GM23248 (cell line): ENCODE measurements at regions not wholly inside any gene's neighbourhood (a gene's known extent, or its start where the extent isn't known, plus 50 kb on each side); places are given as distances from the start of the nearest gene placed in this dataset.
A peak's percentile ranks its signal among the peaks of the same experiment; 100 is the strongest.

Source experiments
- DNase-seq: peaks from one replicate; pipeline ENCODE4 v3.0.0-alpha.2; 2015
- H2AFZ ChIP-seq: fragments of 200-600 bp; sonication (generic); 2 replicates; pipeline ENCODE4 v1.6.1; 2016; ENCODE audit warnings: antibody characterized with exemption
- H3F3A ChIP-seq: fragments of 200-600 bp; sonication (generic); 2 replicates; pipeline ENCODE4 v1.6.1; 2016; ENCODE audit warnings: mild to moderate bottlenecking, antibody characterized with exemption, mixed run types; ENCODE audit not compliant: insufficient read depth
- H3K27ac ChIP-seq: fragments of 200-600 bp; sonication (generic); 2 replicates; pipeline ENCODE4 v1.5.1; 2016; ENCODE audit warnings: mild to moderate bottlenecking
- H3K27me3 ChIP-seq: fragments of 200-600 bp; sonication (generic); replicated peaks from 2 replicates; pipeline ENCODE4 v1.6.1; 2016; ENCODE audit warnings: mild to moderate bottlenecking; ENCODE audit not compliant: insufficient read depth
- H3K36me3 ChIP-seq: fragments of 200-600 bp; sonication (generic); 2 replicates; pipeline ENCODE4 v1.6.1; 2016; ENCODE audit warnings: low read depth, mild to moderate bottlenecking
- H3K4me1 ChIP-seq: fragments of 200-600 bp; sonication (generic); 2 replicates; pipeline ENCODE4 v1.6.1; 2016; ENCODE audit warnings: mild to moderate bottlenecking; ENCODE audit not compliant: insufficient read depth
- H3K4me2 ChIP-seq: fragments of 200-600 bp; sonication (generic); one replicate; pipeline ENCODE4 v1.6.1; 2016; ENCODE audit warnings: mild to moderate bottlenecking; ENCODE audit not compliant: unreplicated experiment
- H3K4me3 ChIP-seq: fragments of 200-600 bp; sonication (generic); 2 replicates; pipeline ENCODE4 v1.5.1; 2016; ENCODE audit warnings: mild to moderate bottlenecking
- H3K79me2 ChIP-seq: fragments of 200-600 bp; sonication (generic); 2 replicates; pipeline ENCODE4 v1.6.1; 2016; ENCODE audit warnings: mild to moderate bottlenecking; ENCODE audit not compliant: insufficient read depth
- H3K9ac ChIP-seq: fragments of 200-600 bp; sonication (generic); 2 replicates; pipeline ENCODE4 v1.6.1; 2016; ENCODE audit warnings: mild to moderate bottlenecking
- H3K9me2 ChIP-seq: fragments of 200-600 bp; sonication (generic); 2 replicates; pipeline ENCODE4 v1.6.1; 2016; ENCODE audit warnings: mixed run types, mild to moderate bottlenecking, moderate library complexity; ENCODE audit not compliant: insufficient read depth
- H3K9me3 ChIP-seq: fragments of 200-600 bp; sonication (generic); one replicate; pipeline ENCODE4 v1.6.1; 2017; ENCODE audit warnings: low read depth
- H4K20me1 ChIP-seq: fragments of 200-600 bp; sonication (generic); 2 replicates; pipeline ENCODE4 v1.6.0; 2016; ENCODE audit not compliant: insufficient read depth
- EZH2 ChIP-seq: fragments of 200-600 bp; sonication (generic); IDR thresholded peaks from 2 replicates; pipeline ENCODE4 v1.6.1; 2018; ENCODE audit warnings: antibody characterized with exemption, mild to moderate bottlenecking; ENCODE audit not compliant: insufficient read depth, poor library complexity, severe bottlenecking
- EZH2phosphoT487 ChIP-seq: fragments of 200-600 bp; sonication (generic); IDR thresholded peaks from 2 replicates; pipeline ENCODE4 v1.6.1; 2018; ENCODE audit warnings: antibody characterized with exemption, moderate library complexity, mild to moderate bottlenecking, low read depth; ENCODE audit not compliant: insufficient read depth
- WGBS, 2 experiments: methylation state at CpG; one replicate each; pipeline ENCODE4 v1.1.6; 2015 to 2017; ENCODE audit warnings: low lambda C conversion rate in 2 of 2, low coverage in 1 of 2; ENCODE audit errors: missing lambda C conversion rate in 2 of 2; 5-methylcytosine and 5-hydroxymethylcytosine counted together
- in situ Hi-C: fragments of 300-500 bp; cut with MboI; formaldehyde crosslinking; loops from 2 replicates; pipeline ENCODE4 v1.15.0; 2020

DNA sequence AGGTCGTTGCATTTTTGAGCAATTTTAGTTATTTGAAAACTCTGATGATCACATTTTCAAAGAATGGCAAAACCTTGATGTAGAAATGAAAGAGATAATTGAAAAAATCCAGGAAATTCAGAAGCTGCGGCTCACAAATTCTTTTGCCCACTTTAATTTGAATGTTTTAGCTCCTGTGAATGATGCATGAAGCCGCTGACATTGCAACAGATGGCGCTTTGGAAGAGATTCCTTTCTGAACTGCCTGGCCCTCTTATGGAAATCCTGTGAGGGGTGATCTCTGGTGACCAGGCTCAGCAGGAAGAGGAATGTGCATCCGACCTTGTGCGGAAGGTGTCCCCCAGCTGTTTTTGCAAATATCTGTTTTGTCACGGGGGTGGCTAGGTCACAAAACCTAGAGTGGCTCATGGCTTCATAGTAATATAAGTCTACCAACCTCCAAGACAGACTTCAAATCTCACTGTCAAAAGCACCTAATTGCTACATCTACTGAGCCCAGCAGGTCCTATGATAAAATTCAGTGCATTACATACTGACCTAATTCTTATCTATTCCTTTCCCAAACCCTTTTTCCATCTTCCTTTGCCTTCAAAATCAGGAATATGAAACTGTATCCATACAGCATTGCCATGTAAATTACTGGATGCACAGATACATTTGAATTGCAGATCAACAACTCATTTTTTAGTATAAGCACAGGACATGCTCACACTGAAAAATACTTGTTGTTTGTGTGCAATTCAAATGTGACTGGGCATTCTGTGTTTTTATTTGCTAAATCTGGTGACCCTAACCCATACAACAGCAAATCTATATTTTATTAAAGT, 412.7 kb downstream of the ETS1 start:
- in situ Hi-C loops = loop anchor here (10.0 to 25.0 kb wide), 3 partner anchors 110 to 788 kb away; no protein-coding TSS in a partner anchor
- Histone ChIP-seq H4K20me1 (no peaks in the 10 kb centered on the region), H2AFZ (peak overlapping the region; percentile 18; the same call in 1 of the 2 replicates), H3K9me3 (no peaks in the 10 kb centered on the region), H3K4me3 (no peak overlapping the region), H3K4me2 (peak overlapping the region; percentile 41), H3K36me3 (no peaks in the 10 kb centered on the region), H3K27ac (peak overlapping the region; percentile 47), H3K9me2 (no peaks in the 10 kb centered on the region), H3K27me3 (no peaks in the 10 kb centered on the region), H3K4me1 (peaks cover 45% of the 10 kb centered on the region), H3K79me2 (no peaks in the 10 kb centered on the region), H3K9ac (no peak overlapping the region; the same call in 1 of the 2 replicates), H3F3A (peaks cover 31% of the 10 kb centered on the region)
- TF ChIP-seq EZH2 (no peak), EZH2phosphoT487 (peak; percentile 86; the same call in 1 of the 2 replicates)
- WGBS, 2 experiments = 43 to 55% methylated on average over 7 of the region's 7 CpGs
- DNase-seq = peak; percentile 72

DNA sequence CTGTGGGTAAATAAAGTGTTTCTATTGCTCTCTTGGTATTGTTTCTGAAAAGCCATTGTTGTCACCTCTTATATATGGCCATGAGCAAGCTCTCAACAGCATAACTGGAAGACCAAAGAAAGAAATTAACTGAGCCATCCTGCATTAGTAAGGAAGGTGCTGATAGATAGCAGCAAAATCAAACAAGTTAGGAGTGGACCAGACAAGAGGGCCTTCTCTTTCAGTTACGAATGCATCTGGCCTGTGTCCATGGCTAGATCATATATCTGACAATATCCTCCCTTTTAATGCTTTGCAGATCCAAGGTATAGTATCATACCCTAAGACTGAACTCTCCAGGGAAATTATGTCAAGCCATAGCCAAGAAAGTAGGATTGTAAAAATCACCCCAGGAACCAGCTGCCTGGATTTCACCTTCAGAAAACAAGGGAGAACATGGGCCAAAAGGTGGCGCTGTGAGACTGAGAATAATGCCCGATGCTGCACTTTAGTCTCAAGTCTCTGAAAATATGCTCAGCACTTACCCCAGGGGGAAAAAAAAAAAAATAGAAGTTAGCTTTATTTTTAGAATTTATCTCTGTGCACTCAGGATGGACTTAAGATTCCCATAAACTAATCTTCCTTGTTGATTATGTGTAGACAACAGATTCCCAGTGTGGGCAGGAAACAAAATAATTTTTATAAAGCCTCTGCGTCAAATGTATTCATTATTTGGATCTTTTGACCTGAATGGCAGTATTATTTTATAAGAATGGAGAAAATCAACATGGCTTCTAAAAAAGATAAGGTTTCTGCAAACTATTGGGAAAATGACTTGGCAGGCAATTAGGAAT, 415.1 kb downstream of the ETS1 start:
- H2AFZ ChIP-seq = no peak overlapping the region
- no peaks in the 10 kb centered on the region for H3K9me2 ChIP-seq
- H3K4me3 ChIP-seq = no peak overlapping the region
- no peaks in the 10 kb centered on the region for H3K36me3 ChIP-seq
- in situ Hi-C loops = loop anchor here (10.0 to 25.0 kb wide), 3 partner anchors 113 to 790 kb away; no protein-coding TSS in a partner anchor
- peaks cover 23% of the 10 kb centered on the region for H3F3A ChIP-seq
- WGBS, 2 experiments = 46 to 47% methylated on average over 4 of the region's 4 CpGs
- H3K27me3 ChIP-seq = no peaks in the 10 kb centered on the region
- DNase-seq = peak; percentile 87
- H3K9me3 ChIP-seq = no peaks in the 10 kb centered on the region
- H3K9ac ChIP-seq = no peak overlapping the region
- H3K4me1 ChIP-seq = peaks cover 37% of the 10 kb centered on the region
- peak overlapping the region; percentile 26 for H3K4me2 ChIP-seq
- H4K20me1 ChIP-seq = no peaks in the 10 kb centered on the region
- no peak overlapping the region for H3K27ac ChIP-seq
- no peaks in the 10 kb centered on the region for H3K79me2 ChIP-seq
- no peak for TF ChIP-seq EZH2phosphoT487
- no peak for TF ChIP-seq EZH2

DNA sequence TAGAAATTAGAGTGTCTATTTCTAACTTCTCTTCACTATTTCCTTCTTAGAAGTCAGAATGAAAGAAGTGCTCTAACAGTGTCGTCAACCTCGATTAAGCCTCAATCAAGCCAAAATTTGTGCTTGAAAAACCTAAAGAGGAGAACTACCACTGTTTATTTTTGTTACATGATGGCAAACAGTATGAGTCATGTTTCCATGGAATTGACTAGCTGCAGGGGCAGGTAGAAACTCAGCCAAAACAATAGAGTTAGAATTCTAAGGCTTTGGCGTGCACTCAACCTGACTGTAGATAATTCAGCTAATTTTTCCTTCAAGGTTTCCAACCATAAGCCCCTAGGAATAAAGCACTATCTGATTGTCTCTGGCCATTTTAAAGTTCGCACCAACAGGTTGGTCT, 415.9 kb downstream of the ETS1 start:
- peak; percentile 42 for DNase-seq
- no peaks in the 10 kb centered on the region for H4K20me1 ChIP-seq
- H3K4me3 ChIP-seq = no peak overlapping the region
- H3K36me3 ChIP-seq = no peaks in the 10 kb centered on the region
- no peak overlapping the region for H3K4me2 ChIP-seq
- H3F3A ChIP-seq = peaks cover 23% of the 10 kb centered on the region
- H3K9ac ChIP-seq = no peak overlapping the region
- in situ Hi-C loops = loop anchor here (10.0 to 25.0 kb wide), 3 partner anchors 113 to 791 kb away; no protein-coding TSS in a partner anchor
- H3K79me2 ChIP-seq = no peaks in the 10 kb centered on the region
- H3K9me3 ChIP-seq = no peaks in the 10 kb centered on the region
- H3K27ac ChIP-seq = no peak overlapping the region
- no peak for TF ChIP-seq EZH2phosphoT487
- TF ChIP-seq EZH2 = no peak
- no peak overlapping the region for H2AFZ ChIP-seq
- H3K27me3 ChIP-seq = no peaks in the 10 kb centered on the region
- 78 to 83% methylated on average over 4 of the region's 4 CpGs for WGBS, 2 experiments
- H3K9me2 ChIP-seq = no peaks in the 10 kb centered on the region
- H3K4me1 ChIP-seq = peaks cover 37% of the 10 kb centered on the region

DNA sequence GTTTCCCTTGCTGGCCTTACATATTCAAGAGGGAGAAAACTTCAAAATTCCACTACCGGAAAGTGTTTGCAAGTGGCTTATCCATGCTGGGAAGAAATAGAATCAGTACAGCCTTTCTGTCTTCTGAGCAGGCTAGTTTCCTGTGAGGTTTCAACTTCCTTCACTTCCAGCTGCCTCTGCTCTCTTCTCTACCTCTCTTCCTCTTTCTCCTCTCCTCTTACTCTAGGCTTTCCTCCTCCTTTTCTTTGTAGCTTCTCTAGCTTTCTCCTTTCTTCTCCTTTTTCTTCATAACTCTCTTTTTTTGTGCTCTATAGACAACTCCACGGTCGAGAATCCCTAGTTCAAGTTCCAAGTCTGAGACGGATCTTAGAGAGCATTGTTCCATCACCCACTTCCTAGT, 421.8 kb downstream of the ETS1 start:
- H3F3A ChIP-seq = no peaks in the 10 kb centered on the region
- H3K4me3 ChIP-seq = no peak overlapping the region
- TF ChIP-seq EZH2phosphoT487 (no peak), EZH2 (no peak)
- H4K20me1 ChIP-seq = no peaks in the 10 kb centered on the region
- no peak overlapping the region for H3K27ac ChIP-seq
- H3K9me3 ChIP-seq = no peaks in the 10 kb centered on the region
- no peaks in the 10 kb centered on the region for H3K27me3 ChIP-seq
- H2AFZ ChIP-seq = no peak overlapping the region
- in situ Hi-C loops = loop anchor here (5.0 to 25.0 kb wide), 4 partner anchors 128 to 797 kb away; no protein-coding TSS in a partner anchor
- no peak overlapping the region for H3K9ac ChIP-seq
- H3K4me1 ChIP-seq = no peaks in the 10 kb centered on the region
- no peaks in the 10 kb centered on the region for H3K9me2 ChIP-seq
- H3K36me3 ChIP-seq = no peaks in the 10 kb centered on the region
- no peaks in the 10 kb centered on the region for H3K79me2 ChIP-seq
- WGBS, 2 experiments = 81 to 86% methylated on average over 4 of the region's 4 CpGs
- no peak overlapping the region for H3K4me2 ChIP-seq
- no peak for DNase-seq
